GM21367 (cell line): ENCODE measurements at regions not wholly inside any gene's neighbourhood (a gene's known extent, or its start where the extent isn't known, plus 50 kb on each side); places are given as distances from the start of the nearest gene placed in this dataset.
"Not testable (repeated sequence)": the region's sequence is repeated elsewhere in the genome, so short reads cannot be mapped to it uniquely, and the experiment has no call there.

Experiments used
- ATAC-seq: cut with Tn5 transposase; IDR thresholded peaks from one replicate; pipeline ENCODE4 v1.9.1; 2021; ENCODE audit not compliant: unreplicated experiment

- ATAC-seq = no peak
These were observed 214.2 kb downstream of the KITLG start for GRCh38 chr12:88366101-88366500.

GRCh38 chr12:88367231-88367630, 213.0 kb downstream of the KITLG start:
- ATAC-seq = no peak

- not testable (repeated sequence) for ATAC-seq
These were observed 212.2 kb downstream of the KITLG start for GRCh38 chr12:88368077-88368476.

- ATAC-seq = no peak
These were observed 208.7 kb downstream of the KITLG start for GRCh38 chr12:88371416-88372183.

GRCh38 chr12:88375306-88376305, 204.7 kb downstream of the KITLG start:
- ATAC-seq = no peak

GRCh38 chr12:88377973-88378372, 202.3 kb downstream of the KITLG start:
- ATAC-seq = no peak

- no peak for ATAC-seq
These were observed 198.8 kb downstream of the KITLG start for GRCh38 chr12:88381466-88381865.

- ATAC-seq = no peak
These were observed 196.9 kb downstream of the KITLG start for GRCh38 chr12:88383405-88383804.

- no peak for ATAC-seq
These were observed 191.4 kb downstream of the KITLG start for GRCh38 chr12:88388566-88389540.

- ATAC-seq = no peak
These were observed 189.5 kb downstream of the KITLG start for GRCh38 chr12:88390811-88391210.

- no peak for ATAC-seq
These were observed 188.7 kb downstream of the KITLG start for GRCh38 chr12:88391556-88391955.

GRCh38 chr12:88393017-88393767, 187.1 kb downstream of the KITLG start:
- peak; percentile 37 for ATAC-seq

- no peak for ATAC-seq
These were observed 182.2 kb downstream of the KITLG start for GRCh38 chr12:88398031-88398430.

- ATAC-seq = no peak
These were observed 180.5 kb downstream of the KITLG start for GRCh38 chr12:88399811-88400210.

GRCh38 chr12:88400302-88400701, 180.0 kb downstream of the KITLG start:
- ATAC-seq = no peak

GRCh38 chr12:88401155-88401554, 179.1 kb downstream of the KITLG start:
- ATAC-seq = no peak

- no peak for ATAC-seq
These were observed 173.4 kb downstream of the KITLG start for GRCh38 chr12:88406905-88407304.

- no peak for ATAC-seq
These were observed 171.4 kb downstream of the KITLG start for GRCh38 chr12:88408823-88409222.

GRCh38 chr12:88409257-88409656, 171.0 kb downstream of the KITLG start:
- no peak for ATAC-seq

GRCh38 chr12:88411689-88412088, 168.6 kb downstream of the KITLG start:
- ATAC-seq = no peak
